HepG2 (cell line): ENCODE measurements at regions not wholly inside any gene's neighbourhood (a gene's known extent, or its start where the extent isn't known, plus 50 kb on each side); places are given as distances from the start of the nearest gene placed in this dataset.

Experiments
- ATAC-seq: fragments of 200-7000 bp; cut with Tn5 transposase; 3 replicates; pipeline ENCODE4 v1.9.1; 2020; ENCODE audit warnings: mild to moderate bottlenecking, moderate library complexity
- BruUV-seq: library from RNA; stranded (reverse); fragments of 400-500 nt; replicated peaks from 2 replicates; lab custom pipeline; 2021; lab: Mats Ljungman, UMichigan
- CTCF ChIA-PET: fragments of 300-600 bp; formaldehyde crosslinking; extraction: SDS; loops from one replicate; lab custom pipeline; 2021; ENCODE audit warnings: low total read pairs, inconsistent platforms, low intra/inter-chr PET ratio; lab: Yijun Ruan, JAX
- POLR2A ChIA-PET: fragments of 350-600 bp; sonication (Branson Sonifier 250); formaldehyde crosslinking; loops from one replicate; lab custom pipeline; 2020; ENCODE audit warnings: antibody characterized with exemption, inconsistent platforms; lab: Yijun Ruan, JAX
- DNase-seq: peaks from one replicate; pipeline ENCODE4 v3.0.0-alpha.2; 2015; ENCODE audit warnings: low spot score
- FAIRE-seq: peaks from 3 replicates; lab custom pipeline; 2011; peaks lifted over from hg19 to GRCh38; lab: Jason Lieb, UNC
- H2AFZ ChIP-seq: one replicate; pipeline ENCODE4 v1.6.1; 2011; ENCODE audit warnings: low read length, inconsistent platforms
- H3K27ac ChIP-seq: fragments of 300-600 bp; 3 replicates; pipeline ENCODE4 v1.8.0; 2011; ENCODE audit warnings: mixed run types, mild to moderate bottlenecking, mixed read lengths, low read length, inconsistent platforms; ENCODE audit not compliant: insufficient read depth; ENCODE audit errors: extremely low read length
- H3K27me3 ChIP-seq, 2 experiments: fragments of 200-600 bp in 1 of 2; 2 replicates in 1 of 2; 3 replicates in 1 of 2; pipeline versions ENCODE4 v1.6.0 to v1.8.0; 2011; ENCODE audit warnings: low read length in 2 of 2, mild to moderate bottlenecking in 2 of 2, moderate library complexity in 2 of 2, inconsistent platforms in 1 of 2; ENCODE audit not compliant: insufficient read depth in 2 of 2, control insufficient read depth in 1 of 2
- H3K36me3 ChIP-seq, 2 experiments: fragments of 200-600 bp in 1 of 2; replicated peaks in 1 of 2; 2 replicates in 1 of 2; 3 replicates in 1 of 2; pipeline versions ENCODE4 v1.5.1 to v1.8.0; 2011; ENCODE audit warnings: low read length in 2 of 2, inconsistent platforms in 1 of 2; ENCODE audit not compliant: insufficient read depth in 2 of 2, control insufficient read depth in 1 of 2
- H3K4me1 ChIP-seq: 2 replicates; pipeline ENCODE4 v1.5.1; 2012; ENCODE audit warnings: low read length, inconsistent platforms; ENCODE audit not compliant: insufficient read depth
- H3K4me2 ChIP-seq: 2 replicates; pipeline ENCODE4 v1.6.0; 2011; ENCODE audit warnings: low read depth, low read length, inconsistent platforms
- H3K4me3 ChIP-seq, 3 experiments: fragments of 200-600 bp in 1 of 3; sonication (generic), shearing (Covaris generic) in 1 of 3; replicated peaks in 1 of 3; 2 replicates each; pipeline ENCODE4 v1.5.1; 2011 to 2016; ENCODE audit warnings: low read length in 3 of 3, inconsistent platforms in 2 of 3, low read depth in 2 of 3, mild to moderate bottlenecking in 2 of 3, control low read depth in 1 of 3, mixed read lengths in 1 of 3; ENCODE audit not compliant: insufficient read depth in 1 of 3
- H3K79me2 ChIP-seq: one replicate; pipeline ENCODE4 v1.6.1; 2011; ENCODE audit warnings: low read length, inconsistent platforms; ENCODE audit not compliant: insufficient read depth
- H3K9ac ChIP-seq: 2 replicates; pipeline ENCODE4 v1.6.0; 2011; ENCODE audit warnings: mild to moderate bottlenecking, low read depth, low read length, inconsistent platforms; ENCODE audit not compliant: insufficient read depth
- H3K9me3 ChIP-seq: 2 replicates; pipeline ENCODE4 v1.5.1; 2012; ENCODE audit warnings: mild to moderate bottlenecking, low read length
- H4K20me1 ChIP-seq: 2 replicates; pipeline ENCODE4 v1.6.0; 2011; ENCODE audit warnings: inconsistent platforms, mild to moderate bottlenecking, low read length, moderate library complexity; ENCODE audit not compliant: insufficient read depth
- ATRX ChIP-seq: sonication (generic); formaldehyde crosslinking; IDR thresholded peaks from 2 replicates; pipeline ENCODE4 v1.4.0; 2020; ENCODE audit warnings: missing genetic modification reagents, borderline replicate concordance
- BHLHE40 ChIP-seq: IDR thresholded peaks from 2 replicates; pipeline ENCODE4 v1.6.1; 2011; ENCODE audit warnings: low read length, improper control_type of control experiment
- CHCHD3 ChIP-seq: sonication (generic); formaldehyde crosslinking; IDR thresholded peaks from 2 replicates; pipeline ENCODE4 v1.8.0; 2022; ENCODE audit warnings: mild to moderate bottlenecking, missing genetic modification reagents, moderate library complexity
- ESRRA ChIP-seq: sonication (generic); formaldehyde crosslinking; IDR thresholded peaks from 2 replicates; pipeline ENCODE4 v1.5.1; 2020; ENCODE audit warnings: mild to moderate bottlenecking, low read depth, missing genetic modification reagents
- FOXO4 ChIP-seq: sonication (generic); formaldehyde crosslinking; conservative IDR thresholded peaks from 2 replicates; pipeline ENCODE4 v1.8.1; 2023; ENCODE audit warnings: missing genetic modification reagents
- IRF1 ChIP-seq: sonication (generic); formaldehyde crosslinking; IDR thresholded peaks from 2 replicates; pipeline ENCODE4 v1.4.0; 2020; ENCODE audit warnings: low read depth, mild to moderate bottlenecking, missing genetic modification reagents
- NAIF1 ChIP-seq: sonication (generic); formaldehyde crosslinking; IDR thresholded peaks from 2 replicates; pipeline ENCODE4 v1.5.0; 2020; ENCODE audit warnings: mild to moderate bottlenecking, missing genetic modification reagents, borderline replicate concordance
- RERE ChIP-seq: IDR thresholded peaks from 2 replicates; pipeline ENCODE4 v1.6.1; 2016; ENCODE audit warnings: low read depth, missing genetic modification reagents, missing compliant biosample characterization
- TSC22D2 ChIP-seq: sonication (generic); formaldehyde crosslinking; IDR thresholded peaks from 2 replicates; pipeline ENCODE4 v1.5.1; 2020; ENCODE audit warnings: missing genetic modification reagents, mild to moderate bottlenecking, borderline replicate concordance
- ZNF547 ChIP-seq: sonication (generic); formaldehyde crosslinking; IDR thresholded peaks from 2 replicates; pipeline ENCODE4 v1.5.1; 2020; ENCODE audit warnings: mild to moderate bottlenecking, missing genetic modification reagents
- WGBS: methylation state at CpG from one replicate; pipeline ENCODE4 v1.1.6; 2017; ENCODE audit warnings: low lambda C conversion rate; 5-methylcytosine and 5-hydroxymethylcytosine counted together
- in situ Hi-C: cut with HindIII; loops from 2 replicates; pipeline ENCODE4 v1.10.0; 2017; ENCODE audit warnings: low pct_unique_long_range_greater_than_20kb; ENCODE audit not compliant: extremely low pct_ligation_motif_present
- intact Hi-C: fragments of 100-400 bp; cut with micrococcal nuclease; formaldehyde crosslinking; loops from one replicate; pipeline ENCODE4 v1.10.0; 2022; ENCODE audit not compliant: unreplicated experiment

- TF ChIP-seq RERE (no peak), ATRX (CRISPR knock-in tag) (no peak), CHCHD3 (CRISPR knock-in tag) (no peak)
These were observed 143.1 kb downstream of the ZNF737 start (continued) for GRCh38 chr19:20422216-20423205.

- ATAC-seq (no peak), DNase-seq (no peak), FAIRE-seq (no peak)
- no peak for TF ChIP-seq TSC22D2 (CRISPR knock-in tag)
- no peak for TF ChIP-seq BHLHE40
- no peak for TF ChIP-seq ZNF547 (CRISPR knock-in tag)
- no peak for TF ChIP-seq ESRRA (CRISPR knock-in tag)
- TF ChIP-seq FOXO4 (CRISPR knock-in tag) = no peak
- TF ChIP-seq NAIF1 (CRISPR knock-in tag) = no peak
- no peak for TF ChIP-seq IRF1 (CRISPR knock-in tag)
- BruUV-seq = no TSS peak
- H3K9me3 ChIP-seq = peaks cover 90% of the 10 kb centered on the region
- ChIA-PET CTCF (no interaction called here), POLR2A (no interaction called here)
- no peaks in the 10 kb centered on the region for H3K27me3 ChIP-seq
- no peak overlapping the region for H3K27ac ChIP-seq
- H3K79me2 ChIP-seq = no peaks in the 10 kb centered on the region
- H3K36me3 ChIP-seq = no peaks in the 10 kb centered on the region
- no peak overlapping the region for H3K4me2 ChIP-seq
- 0% methylated on average over 1 of the region's 1 CpG for WGBS
- no peaks in the 10 kb centered on the region for H3K4me1 ChIP-seq
- no peak overlapping the region for H2AFZ ChIP-seq
- no peak overlapping the region for H3K4me3 ChIP-seq
- intact Hi-C loops = no loop called here
- in situ Hi-C loops = no loop called here
- no peaks in the 10 kb centered on the region for H4K20me1 ChIP-seq
- H3K9ac ChIP-seq = no peak overlapping the region
These were observed 148.9 kb downstream of the ZNF737 start for GRCh38 chr19:20416661-20417060.
